ENCODE measurements at regions not wholly inside any gene's neighbourhood (a gene's known extent, or its start where the extent isn't known, plus 50 kb on each side); places are given as distances from the start of the nearest gene placed in this dataset.

- H3K27ac Mint-ChIP-seq: no peak overlapping the region
- DNase-seq (ENCODE audit: low spot score, unreplicated experiment): no peak
- H3K27me3 Mint-ChIP-seq: no peaks in the 10 kb centered on the region
- H3K36me3 Mint-ChIP-seq (ENCODE audit: insufficient read depth): no peaks in the 10 kb centered on the region
- H3K9me3 Mint-ChIP-seq (ENCODE audit: low read depth): peaks cover 3% of the 10 kb centered on the region
- no peaks in the 10 kb centered on the region for H3K4me1 Mint-ChIP-seq (ENCODE audit: low read depth)
- TF ChIP-seq CTCF (IDR thresholded peaks at IDR 0.05; ENCODE audit: unreplicated experiment): no peak
- no peak overlapping the region for H3K4me3 Mint-ChIP-seq (ENCODE audit: low read depth)
These were observed 652.1 kb upstream of the ZNF804A start for GRCh38 chr2:183946193-183946592.

- H3K9me3 Mint-ChIP-seq (ENCODE audit: low read depth): peaks cover 3% of the 10 kb centered on the region
- DNase-seq (ENCODE audit: low spot score, unreplicated experiment): no peak
- H3K27ac Mint-ChIP-seq: no peak overlapping the region
- no peak overlapping the region for H3K4me3 Mint-ChIP-seq (ENCODE audit: low read depth)
- H3K4me1 Mint-ChIP-seq (ENCODE audit: low read depth): peaks cover 3% of the 10 kb centered on the region
- H3K36me3 Mint-ChIP-seq (ENCODE audit: insufficient read depth): no peaks in the 10 kb centered on the region
- TF ChIP-seq CTCF (IDR thresholded peaks at IDR 0.05; ENCODE audit: unreplicated experiment): no peak
- no peaks in the 10 kb centered on the region for H3K27me3 Mint-ChIP-seq
These were observed 649.5 kb upstream of the ZNF804A start for GRCh38 chr2:183948861-183949260.

GRCh38 chr2:183950673-183951072 is 647.7 kb upstream of the ZNF804A start:
- peaks cover 3% of the 10 kb centered on the region for H3K4me1 Mint-ChIP-seq (ENCODE audit: low read depth)
- H3K27ac Mint-ChIP-seq: no peak overlapping the region
- H3K27me3 Mint-ChIP-seq: no peaks in the 10 kb centered on the region
- DNase-seq (ENCODE audit: low spot score, unreplicated experiment): no peak
- H3K36me3 Mint-ChIP-seq (ENCODE audit: insufficient read depth): no peaks in the 10 kb centered on the region
- H3K4me3 Mint-ChIP-seq (ENCODE audit: low read depth): no peak overlapping the region
- H3K9me3 Mint-ChIP-seq (ENCODE audit: low read depth): peaks cover 3% of the 10 kb centered on the region
- no peak for TF ChIP-seq CTCF (IDR thresholded peaks at IDR 0.05; ENCODE audit: unreplicated experiment)

GRCh38 chr2:183951630-183952029 is 646.7 kb upstream of the ZNF804A start:
- Mint-ChIP-seq H3K4me3 (ENCODE audit: low read depth) (no peak overlapping the region), H3K27me3 (no peaks in the 10 kb centered on the region), H3K36me3 (ENCODE audit: insufficient read depth) (no peaks in the 10 kb centered on the region), H3K27ac (no peak overlapping the region), H3K4me1 (ENCODE audit: low read depth) (peaks cover 3% of the 10 kb centered on the region), H3K9me3 (ENCODE audit: low read depth) (peaks cover 2% of the 10 kb centered on the region)
- no peak for TF ChIP-seq CTCF (IDR thresholded peaks at IDR 0.05; ENCODE audit: unreplicated experiment)
- no peak for DNase-seq (ENCODE audit: low spot score, unreplicated experiment)

DNA sequence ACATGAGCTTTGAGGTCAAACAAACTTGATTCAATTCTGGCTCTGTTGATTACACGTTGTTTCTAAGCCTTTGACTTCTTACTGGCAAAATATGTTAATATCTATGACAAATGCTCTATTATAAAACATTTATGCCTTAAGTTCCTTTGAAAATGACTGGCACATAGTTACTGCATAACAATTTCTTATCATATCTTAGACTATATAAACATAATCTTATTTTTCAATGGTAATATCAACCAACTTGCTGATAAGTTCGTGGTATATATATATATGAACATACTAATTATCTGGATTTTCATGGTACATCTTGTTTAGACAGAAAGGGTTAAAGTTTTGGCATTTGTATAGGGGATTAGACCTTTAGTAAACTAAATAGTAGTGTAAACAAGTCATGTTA is 645.6 kb upstream of the ZNF804A start:
- H3K27me3 Mint-ChIP-seq: no peaks in the 10 kb centered on the region
- peaks cover 3% of the 10 kb centered on the region for H3K4me1 Mint-ChIP-seq (ENCODE audit: low read depth)
- no peak overlapping the region for H3K4me3 Mint-ChIP-seq (ENCODE audit: low read depth)
- no peaks in the 10 kb centered on the region for H3K9me3 Mint-ChIP-seq (ENCODE audit: low read depth)
- H3K27ac Mint-ChIP-seq: no peak overlapping the region
- no peaks in the 10 kb centered on the region for H3K36me3 Mint-ChIP-seq (ENCODE audit: insufficient read depth)
- TF ChIP-seq CTCF (IDR thresholded peaks at IDR 0.05; ENCODE audit: unreplicated experiment): no peak
- no peak for DNase-seq (ENCODE audit: low spot score, unreplicated experiment)

All from progenitor cell of endocrine pancreas (in vitro differentiated cells).